SK-N-MC (cell line): ENCODE measurements at regions not wholly inside any gene's neighbourhood (a gene's known extent, or its start where the extent isn't known, plus 50 kb on each side); places are given as distances from the start of the nearest gene placed in this dataset.

Source experiments
- DNase-seq: peaks from one replicate; pipeline ENCODE4 v3.0.0-alpha.2; 2011; ENCODE audit warnings: low read depth, low spot score
- H3K27ac ChIP-seq: fragments of 200-600 bp; sonication (generic); 2 replicates; pipeline ENCODE4 v1.5.1; 2016; ENCODE audit warnings: mixed run types
- H3K36me3 ChIP-seq: fragments of 200-600 bp; sonication (generic); 2 replicates; pipeline ENCODE4 v1.6.1; 2017; ENCODE audit warnings: antibody characterized with exemption, low read length, mixed read lengths; ENCODE audit not compliant: insufficient read depth
- H3K4me3 ChIP-seq: fragments of 200-600 bp; sonication (generic); 2 replicates; pipeline ENCODE4 v1.5.1; 2016
- H3K9ac ChIP-seq: fragments of 200-600 bp; sonication (generic); 2 replicates; pipeline ENCODE4 v1.8.0; 2017; ENCODE audit warnings: mixed run types, mixed read lengths; ENCODE audit not compliant: insufficient read length
- H3K9me3 ChIP-seq: fragments of 200-600 bp; sonication (generic); 2 replicates; pipeline ENCODE4 v1.6.1; 2017; ENCODE audit warnings: low read depth, mild to moderate bottlenecking, antibody characterized with exemption, low read length, moderate library complexity, mixed read lengths
- EZH2 ChIP-seq: fragments of 200-600 bp; sonication (generic); IDR thresholded peaks from one replicate; pipeline ENCODE4 v1.6.1; 2017; ENCODE audit warnings: antibody characterized with exemption
- FOXP2 ChIP-seq: optimal IDR thresholded peaks from 2 replicates; pipeline ENCODE3; 2011; ENCODE audit warnings: mild to moderate bottlenecking, moderate library complexity; ENCODE audit not compliant: insufficient read depth; ENCODE audit errors: extremely low read length, control extremely low read depth
- POLR2AphosphoS5 ChIP-seq: IDR thresholded peaks from 2 replicates; pipeline ENCODE4 v1.6.1; 2012; ENCODE audit warnings: mild to moderate bottlenecking, low read depth, low read length, borderline replicate concordance

DNA sequence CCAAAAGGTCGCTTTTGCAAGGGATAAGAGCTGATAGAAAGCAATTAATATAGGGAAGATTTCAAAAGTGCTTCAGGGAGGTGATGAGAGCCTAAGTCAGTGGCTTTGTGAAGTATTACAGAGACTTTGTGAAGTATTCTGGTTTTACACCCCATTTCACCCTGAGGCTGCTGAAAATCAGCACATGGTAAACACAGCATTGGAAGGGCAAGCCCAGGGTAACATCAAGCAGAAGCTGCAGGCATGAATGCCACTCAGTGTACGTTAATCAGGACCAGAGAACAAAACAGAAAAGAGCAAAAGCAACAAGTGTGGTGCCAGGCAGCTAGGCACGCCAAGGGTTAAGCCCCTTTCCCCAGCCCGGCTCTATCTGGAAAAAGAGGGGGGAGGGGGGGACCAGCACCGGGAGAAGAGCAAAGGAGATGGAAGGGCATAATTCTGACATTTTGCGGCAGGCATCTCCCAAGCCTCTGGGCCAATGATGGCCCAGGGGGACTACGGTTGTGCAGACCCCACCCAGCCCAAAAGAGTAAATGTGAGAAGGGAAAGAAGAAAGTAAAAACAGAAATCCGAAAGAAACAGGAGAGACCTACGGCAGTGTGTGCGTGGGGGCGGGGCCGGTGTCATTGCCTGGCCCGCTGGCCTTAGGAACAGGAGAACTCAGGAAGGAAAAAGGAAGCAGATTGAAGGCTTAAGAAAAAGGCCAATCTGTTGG, 58.9 kb downstream of the DHRS2 start:
- H3K36me3 ChIP-seq: no peaks in the 10 kb centered on the region
- no peak overlapping the region for H3K9ac ChIP-seq
- no peak for DNase-seq
- no peaks in the 10 kb centered on the region for H3K9me3 ChIP-seq
- H3K27ac ChIP-seq: peak overlapping the region; percentile 77
- H3K4me3 ChIP-seq: peak overlapping the region; percentile 60
- TF ChIP-seq FOXP2: no peak
- TF ChIP-seq POLR2AphosphoS5: no peak
- TF ChIP-seq EZH2: no peak

GRCh38 chr14:23695664-23695999, 59.5 kb downstream of the DHRS2 start:
- TF ChIP-seq POLR2AphosphoS5 (no peak), FOXP2 (no peak), EZH2 (no peak)
- Histone ChIP-seq H3K9ac (no peak overlapping the region), H3K9me3 (no peaks in the 10 kb centered on the region), H3K27ac (no peak overlapping the region; the same call in 1 of the 2 replicates), H3K36me3 (no peaks in the 10 kb centered on the region), H3K4me3 (no peak overlapping the region; the same call in 1 of the 2 replicates)
- DNase-seq: no peak

GRCh38 chr14:23696701-23697239, 60.6 kb downstream of the DHRS2 start:
- H3K9ac ChIP-seq: no peak overlapping the region
- TF ChIP-seq POLR2AphosphoS5 (no peak), EZH2 (no peak), FOXP2 (no peak)
- no peak overlapping the region for H3K4me3 ChIP-seq
- H3K27ac ChIP-seq: no peak overlapping the region
- DNase-seq: no peak
- H3K36me3 ChIP-seq: no peaks in the 10 kb centered on the region
- no peaks in the 10 kb centered on the region for H3K9me3 ChIP-seq

GRCh38 chr14:23697680-23698079, 61.5 kb downstream of the DHRS2 start:
- no peak for TF ChIP-seq FOXP2
- TF ChIP-seq POLR2AphosphoS5: no peak
- no peak for TF ChIP-seq EZH2
- Histone ChIP-seq H3K9me3 (no peaks in the 10 kb centered on the region), H3K9ac (no peak overlapping the region), H3K4me3 (no peak overlapping the region), H3K27ac (no peak overlapping the region), H3K36me3 (no peaks in the 10 kb centered on the region)
- no peak for DNase-seq

DNA sequence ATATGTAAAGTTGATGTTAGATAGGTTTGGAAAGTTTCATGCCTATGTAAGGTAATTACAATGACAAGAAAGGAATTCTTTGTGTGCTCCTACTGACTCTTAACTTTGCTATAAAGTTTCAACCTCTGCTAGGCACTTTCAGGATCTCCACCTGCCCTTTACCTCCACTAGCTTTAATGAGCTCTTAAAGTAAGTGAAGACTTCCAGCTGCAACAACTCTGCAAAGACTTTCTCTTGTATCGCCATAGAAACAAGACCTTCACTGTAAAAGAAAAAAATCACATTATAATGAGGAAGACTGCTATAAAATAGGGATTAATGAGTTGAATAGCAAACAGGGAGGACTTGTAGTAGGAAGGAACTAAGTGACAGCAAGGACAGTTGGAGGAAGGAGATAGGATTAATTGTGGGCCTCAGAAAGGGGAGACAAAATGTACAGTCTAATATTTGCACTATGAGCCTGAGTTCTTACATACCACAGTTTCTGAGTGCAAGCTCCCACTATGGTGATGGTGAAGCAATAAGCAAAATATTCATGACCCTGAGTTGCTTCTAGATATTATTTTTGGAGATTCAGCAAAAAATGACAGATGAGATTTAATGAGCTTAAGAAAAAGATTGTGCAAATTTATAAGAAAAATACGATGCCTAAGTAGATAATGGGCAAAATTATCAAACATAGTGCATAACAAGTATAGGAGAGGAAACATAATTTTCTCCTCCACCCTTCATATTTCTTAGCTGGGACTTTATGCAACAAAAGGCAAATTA, 66.7 kb downstream of the DHRS2 start:
- no peak overlapping the region for H3K4me3 ChIP-seq
- no peak for TF ChIP-seq FOXP2
- no peak for TF ChIP-seq POLR2AphosphoS5
- TF ChIP-seq EZH2: no peak
- no peaks in the 10 kb centered on the region for H3K36me3 ChIP-seq
- no peak for DNase-seq
- no peak overlapping the region for H3K9ac ChIP-seq
- peaks cover 7% of the 10 kb centered on the region for H3K9me3 ChIP-seq
- H3K27ac ChIP-seq: no peak overlapping the region

DNA sequence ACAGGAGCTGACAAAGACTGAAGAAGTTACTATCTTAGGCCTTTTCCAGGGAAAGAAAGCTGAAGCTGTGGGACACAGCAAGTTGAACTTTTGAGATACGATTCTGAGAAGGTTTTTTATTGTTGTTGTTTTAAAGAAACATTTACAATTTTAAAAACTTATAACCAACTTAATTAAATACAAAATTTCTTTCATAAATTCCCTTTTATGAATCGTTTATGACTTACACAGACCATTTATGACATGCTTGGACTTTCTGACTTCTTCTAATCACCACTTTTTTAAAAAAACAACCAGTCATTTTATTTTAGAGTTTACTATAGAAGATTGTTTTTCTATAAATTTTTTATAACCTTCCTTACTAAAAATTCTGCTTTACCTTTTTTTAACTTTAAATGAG, 68.7 kb downstream of the DHRS2 start:
- no peak overlapping the region for H3K27ac ChIP-seq
- H3K9me3 ChIP-seq: peaks cover 7% of the 10 kb centered on the region
- no peak overlapping the region for H3K9ac ChIP-seq
- H3K4me3 ChIP-seq: no peak overlapping the region
- no peaks in the 10 kb centered on the region for H3K36me3 ChIP-seq
- TF ChIP-seq FOXP2: no peak
- TF ChIP-seq POLR2AphosphoS5: no peak
- no peak for DNase-seq

DNA sequence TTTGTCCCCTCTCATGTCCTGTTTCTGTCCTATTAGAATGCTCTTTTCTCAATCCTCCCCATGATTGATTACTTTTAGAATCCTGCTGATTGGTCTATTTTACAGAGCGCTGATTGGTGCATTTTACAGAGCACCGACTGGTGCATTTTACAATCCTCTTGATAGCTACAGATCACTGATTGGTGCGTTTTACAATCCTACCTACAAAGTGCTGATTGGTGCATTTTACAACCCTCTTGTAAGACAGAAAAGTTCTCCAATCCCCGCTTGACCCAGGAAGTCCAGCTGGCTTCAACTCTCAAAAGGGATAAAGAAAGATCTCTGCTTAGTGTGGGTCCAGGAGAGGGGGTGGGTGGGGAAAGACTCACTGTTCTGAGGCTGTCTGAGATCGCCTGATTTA, 71.3 kb downstream of the DHRS2 start:
- no peak for DNase-seq
- Histone ChIP-seq H3K9me3 (peaks cover 7% of the 10 kb centered on the region), H3K36me3 (no peaks in the 10 kb centered on the region), H3K9ac (no peak overlapping the region), H3K4me3 (no peak overlapping the region), H3K27ac (no peak overlapping the region)
- TF ChIP-seq EZH2: no peak
- TF ChIP-seq POLR2AphosphoS5: no peak
- no peak for TF ChIP-seq FOXP2

- Histone ChIP-seq H3K4me3 (no peak overlapping the region), H3K27ac (no peak overlapping the region), H3K9ac (no peak overlapping the region), H3K36me3 (no peaks in the 10 kb centered on the region), H3K9me3 (peaks cover 7% of the 10 kb centered on the region)
- no peak for DNase-seq
- no peak for TF ChIP-seq FOXP2
These were observed 72.2 kb downstream of the DHRS2 start for GRCh38 chr14:23708343-23708742.
